Fibroblast of lung (primary cell): ENCODE measurements at regions not wholly inside any gene's neighbourhood (a gene's known extent, or its start where the extent isn't known, plus 50 kb on each side); places are given as distances from the start of the nearest gene placed in this dataset.

Experiments
- EZH2 ChIP-seq: IDR thresholded peaks from 2 replicates; pipeline ENCODE4 v1.5.1; 2012; ENCODE audit warnings: low read length, control low read depth, mild to moderate bottlenecking; ENCODE audit errors: missing control alignments
- TF ChIP-seq, protein P1 (sequence below), 2 donors: IDR thresholded peaks in 1 of 2; conservative IDR thresholded peaks in 1 of 2; 1 replicate in 1 of 2; 2 replicates in 1 of 2; pipeline ENCODE4 v1.5.1; 2011 to 2012; ENCODE audit warnings: low read length in 2 of 2, control low read depth in 1 of 2, inconsistent platforms in 1 of 2, low read depth in 1 of 2, mild to moderate bottlenecking in 1 of 2

DNA sequence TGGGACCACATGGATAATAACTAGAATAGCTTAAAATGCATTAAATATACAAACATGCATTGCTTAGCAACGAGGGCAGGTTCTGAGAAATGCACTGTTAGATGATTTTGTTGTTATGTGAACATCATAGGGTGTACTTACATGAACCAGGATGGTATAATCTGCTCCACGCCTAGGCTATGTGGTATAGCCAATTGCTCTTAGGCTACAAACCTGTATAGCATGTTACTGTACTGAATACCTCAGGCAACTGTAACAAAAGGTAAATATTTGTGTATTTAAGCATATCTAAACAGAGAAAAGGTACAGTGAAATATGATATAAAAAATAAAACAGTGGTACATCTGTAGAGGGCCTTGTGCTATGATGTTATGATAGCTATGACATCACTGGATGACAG is 169.2 kb upstream of the IL15 start:
- TF ChIP-seq, protein P1, sequence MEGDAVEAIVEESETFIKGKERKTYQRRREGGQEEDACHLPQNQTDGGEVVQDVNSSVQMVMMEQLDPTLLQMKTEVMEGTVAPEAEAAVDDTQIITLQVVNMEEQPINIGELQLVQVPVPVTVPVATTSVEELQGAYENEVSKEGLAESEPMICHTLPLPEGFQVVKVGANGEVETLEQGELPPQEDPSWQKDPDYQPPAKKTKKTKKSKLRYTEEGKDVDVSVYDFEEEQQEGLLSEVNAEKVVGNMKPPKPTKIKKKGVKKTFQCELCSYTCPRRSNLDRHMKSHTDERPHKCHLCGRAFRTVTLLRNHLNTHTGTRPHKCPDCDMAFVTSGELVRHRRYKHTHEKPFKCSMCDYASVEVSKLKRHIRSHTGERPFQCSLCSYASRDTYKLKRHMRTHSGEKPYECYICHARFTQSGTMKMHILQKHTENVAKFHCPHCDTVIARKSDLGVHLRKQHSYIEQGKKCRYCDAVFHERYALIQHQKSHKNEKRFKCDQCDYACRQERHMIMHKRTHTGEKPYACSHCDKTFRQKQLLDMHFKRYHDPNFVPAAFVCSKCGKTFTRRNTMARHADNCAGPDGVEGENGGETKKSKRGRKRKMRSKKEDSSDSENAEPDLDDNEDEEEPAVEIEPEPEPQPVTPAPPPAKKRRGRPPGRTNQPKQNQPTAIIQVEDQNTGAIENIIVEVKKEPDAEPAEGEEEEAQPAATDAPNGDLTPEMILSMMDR (conservative IDR thresholded peaks at IDR 0.05 in 1 of 2, IDR thresholded peaks at IDR 0.05 in 1 of 2; ENCODE audit: low read depth in 1 of 2, low read length in 2 of 2): no peak
- no peak for TF ChIP-seq EZH2
